ENCODE measurements at regions not wholly inside any gene's neighbourhood (a gene's known extent, or its start where the extent isn't known, plus 50 kb on each side); places are given as distances from the start of the nearest gene placed in this dataset.
"Not testable (repeated sequence)": the region's sequence is repeated elsewhere in the genome, so short reads cannot be mapped to it uniquely, and the experiment has no call there.

DNA sequence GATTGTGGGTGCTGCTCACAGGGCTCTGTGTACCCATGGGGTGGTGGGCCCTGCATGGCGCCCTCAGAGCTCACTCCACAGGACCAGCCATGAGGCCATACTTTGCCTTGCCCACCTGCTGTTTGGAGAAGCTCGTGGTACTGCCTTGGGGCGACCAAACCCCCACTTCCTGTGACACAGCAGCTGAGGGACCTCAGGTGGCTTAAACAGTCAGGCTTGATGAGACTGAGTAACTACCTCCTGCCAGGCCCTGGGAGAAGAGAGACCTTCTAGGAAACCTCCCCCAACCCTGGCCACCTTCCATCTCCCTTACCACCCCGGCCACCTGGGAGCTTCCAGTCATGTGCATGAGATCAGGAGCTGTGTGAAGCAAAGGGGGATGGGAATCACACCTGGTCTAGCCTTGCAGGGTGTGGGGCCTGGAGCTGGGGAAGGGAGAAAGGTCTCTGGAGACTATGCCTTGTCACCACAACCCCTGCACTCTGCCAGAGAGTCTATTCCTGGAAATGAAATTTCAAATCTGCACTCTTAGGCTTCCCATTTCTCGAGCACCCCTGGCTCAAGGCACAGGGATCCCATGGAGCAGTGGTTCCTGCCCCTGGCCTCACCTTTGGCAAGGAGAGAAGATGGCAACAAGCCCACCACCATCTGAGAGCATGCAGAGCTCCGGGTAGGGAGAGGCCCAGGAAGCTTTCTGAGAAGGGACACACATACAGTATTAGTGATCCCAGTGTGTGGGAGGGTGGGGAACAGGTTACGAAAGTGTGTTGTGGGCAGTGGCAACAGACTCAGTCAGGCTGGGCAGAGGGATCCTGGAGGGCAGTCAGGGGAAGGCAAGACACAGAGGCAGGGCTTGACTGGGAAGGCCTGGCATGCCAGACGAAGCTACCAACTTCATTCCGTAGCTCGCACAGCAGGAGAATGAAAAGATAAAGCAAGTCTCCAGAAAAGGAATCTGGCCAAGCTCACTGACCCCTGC lies 125.0 kb downstream of the URI1 start:
- DNase-seq (ENCODE audit: low spot score), result no peak

DNA sequence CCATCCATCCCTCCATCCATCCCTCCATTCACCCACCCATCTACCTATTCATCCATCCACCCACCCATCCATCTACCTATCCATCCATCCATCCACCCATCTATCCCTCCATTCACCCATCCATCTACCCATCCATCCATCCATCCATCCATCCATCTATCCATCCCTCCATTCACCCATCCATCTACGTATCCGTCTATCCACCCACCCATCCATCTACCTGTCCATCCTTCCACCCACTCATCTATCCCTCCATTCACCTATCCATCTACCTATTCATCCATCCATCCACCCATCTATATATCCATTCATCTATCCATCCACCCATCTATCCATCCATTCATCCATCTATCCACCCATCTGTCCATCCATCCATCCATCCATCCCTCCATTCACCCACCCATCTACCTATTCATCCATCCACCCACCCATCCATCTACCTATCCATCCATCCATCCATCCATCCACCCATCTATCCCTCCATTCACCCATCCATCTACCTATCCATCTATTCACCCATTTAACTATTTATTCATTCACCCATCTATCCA lies 126.0 kb downstream of the URI1 start:
- DNase-seq (ENCODE audit: low spot score), result not testable (repeated sequence)

DNA sequence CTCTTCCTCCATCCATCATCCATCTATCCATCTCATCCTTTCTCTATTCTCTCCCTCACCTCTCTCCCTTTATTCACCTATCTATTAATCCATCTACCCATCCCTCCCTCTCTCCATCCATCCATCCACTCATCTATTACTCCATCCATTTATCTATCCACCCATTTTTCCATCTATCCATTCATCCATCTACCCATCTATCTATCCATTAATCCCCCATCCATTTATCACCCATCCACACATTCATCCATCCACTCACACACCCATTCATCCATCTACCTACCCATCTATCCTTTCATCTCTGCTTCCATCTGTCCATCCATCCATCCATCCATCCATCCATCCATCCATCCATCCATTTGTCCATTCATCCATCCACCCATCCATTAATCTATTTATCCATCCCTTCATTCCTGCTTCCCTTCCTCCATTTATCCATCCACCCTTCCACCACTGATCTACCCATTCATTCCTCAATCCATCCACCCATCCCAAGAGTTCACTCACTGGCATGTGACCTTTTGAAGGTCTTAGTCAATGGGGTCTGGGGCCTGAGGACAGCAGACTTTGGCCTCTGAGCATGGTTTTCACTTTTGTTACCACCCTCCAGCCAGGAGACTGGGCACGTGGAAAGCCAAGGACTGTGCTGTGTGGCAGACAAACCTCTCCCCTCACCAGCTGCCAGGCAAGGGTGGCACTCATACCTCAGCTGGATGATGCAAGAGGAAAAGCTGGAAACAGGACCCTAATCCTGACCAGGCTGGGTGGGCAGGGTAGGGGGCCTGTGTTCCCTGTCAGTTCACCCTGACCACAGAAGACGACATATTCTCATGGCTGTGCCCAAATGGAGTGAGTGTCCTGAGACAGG lies 126.7 kb downstream of the URI1 start:
- no peak for DNase-seq (ENCODE audit: low spot score)

DNA sequence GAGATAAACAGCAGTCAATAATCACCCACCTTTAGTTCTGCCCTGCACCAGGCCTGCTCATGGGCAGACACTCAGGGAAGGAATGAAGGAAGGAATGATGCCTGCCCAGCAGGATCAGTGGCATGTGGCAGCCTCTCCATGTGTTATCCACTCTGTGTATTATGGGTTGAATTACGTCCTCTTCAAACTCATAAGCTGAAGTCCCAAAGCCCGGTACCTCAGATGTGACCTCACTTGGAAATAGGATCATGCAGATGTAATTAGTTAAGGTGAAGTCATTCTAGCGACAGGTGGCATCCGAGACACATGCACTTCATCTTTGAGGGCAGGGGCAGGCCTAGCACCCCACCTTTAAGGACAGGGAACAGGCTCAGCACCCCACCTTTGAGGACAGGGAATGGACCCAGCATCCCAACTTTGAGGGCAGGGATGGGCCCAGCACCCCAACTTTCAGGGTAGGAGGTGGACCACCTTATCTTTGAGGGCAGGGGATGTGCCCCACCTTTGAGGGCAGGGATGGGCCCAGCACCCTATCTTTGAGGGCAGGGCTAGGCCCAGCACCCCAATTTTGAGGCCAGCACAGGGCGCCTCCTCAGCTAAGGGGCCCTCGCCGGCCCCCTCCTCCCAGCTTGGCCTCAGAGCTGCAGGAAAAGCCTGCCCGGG lies 127.6 kb downstream of the URI1 start:
- no peak for DNase-seq (ENCODE audit: low spot score)

DNA sequence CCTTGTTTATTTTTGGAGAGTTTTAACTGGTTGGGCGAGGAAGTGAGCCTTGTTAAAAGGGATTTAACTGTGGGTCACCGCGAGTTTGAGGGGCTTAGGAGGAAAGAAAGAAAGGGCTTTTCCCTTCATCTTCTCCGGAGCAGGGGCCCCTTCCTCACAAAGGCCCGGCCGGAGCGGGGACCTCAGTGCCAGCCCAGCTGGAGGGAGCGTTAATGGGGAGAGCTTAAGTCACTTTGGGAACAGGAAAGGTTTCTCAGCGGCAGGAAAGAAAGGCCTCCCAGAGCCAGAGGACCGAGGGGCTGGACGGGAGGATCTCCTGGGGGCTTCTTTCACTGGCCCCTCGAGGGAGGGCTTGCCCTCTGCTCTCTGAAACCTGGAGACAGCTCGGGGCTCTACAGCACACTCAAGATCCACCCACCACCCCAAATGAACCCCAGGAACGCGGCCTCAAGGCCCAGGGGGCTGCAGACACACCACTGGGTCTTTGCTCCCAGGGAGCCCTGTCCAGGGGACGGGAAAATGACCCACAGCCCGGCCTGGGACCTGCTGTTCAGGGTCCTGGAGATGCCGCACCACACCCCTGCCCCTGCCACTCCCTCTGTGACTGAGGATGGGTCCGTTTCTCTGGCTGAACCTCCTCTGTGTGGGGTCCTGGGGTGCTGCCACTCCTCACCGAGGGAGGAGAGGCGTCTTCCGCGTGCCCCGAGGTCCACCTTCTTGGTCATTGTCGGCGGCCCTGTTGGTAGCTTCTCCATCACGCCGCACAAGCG lies 128.3 kb downstream of the URI1 start:
- no peak for DNase-seq (ENCODE audit: low spot score)

DNA sequence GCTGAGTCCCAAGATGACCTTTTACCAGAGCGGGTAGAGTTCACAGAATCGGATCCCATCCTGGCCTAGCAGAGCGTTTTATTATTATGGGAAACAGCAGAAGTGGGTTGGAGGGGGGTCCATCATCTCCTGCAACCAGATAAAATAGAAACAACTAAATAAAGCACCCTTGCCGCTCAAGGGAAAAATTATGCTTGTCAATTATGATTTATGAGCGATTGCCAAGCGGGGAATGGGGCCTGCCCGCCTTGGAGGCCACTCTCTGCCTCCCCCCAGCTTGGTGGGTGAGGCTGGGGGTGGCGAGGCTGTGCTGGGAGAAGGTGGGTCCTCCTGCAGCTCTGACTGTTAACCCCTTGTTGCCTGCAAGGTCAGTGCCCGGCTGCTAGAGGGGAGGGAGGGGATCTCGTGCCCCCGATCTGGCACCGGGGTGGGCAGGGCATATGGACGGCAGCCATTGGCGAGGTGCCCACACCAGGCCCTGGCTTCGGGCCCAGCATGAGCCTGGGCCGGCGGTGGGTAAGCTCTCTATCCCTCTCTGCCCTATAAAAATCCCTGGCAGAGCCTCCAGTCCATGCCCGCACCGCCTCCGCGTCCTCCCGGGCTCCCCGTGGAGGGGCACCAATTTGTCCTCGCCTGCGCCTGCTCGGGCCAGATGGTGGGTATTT lies 129.1 kb downstream of the URI1 start:
- no peak for DNase-seq (ENCODE audit: low spot score)

DNA sequence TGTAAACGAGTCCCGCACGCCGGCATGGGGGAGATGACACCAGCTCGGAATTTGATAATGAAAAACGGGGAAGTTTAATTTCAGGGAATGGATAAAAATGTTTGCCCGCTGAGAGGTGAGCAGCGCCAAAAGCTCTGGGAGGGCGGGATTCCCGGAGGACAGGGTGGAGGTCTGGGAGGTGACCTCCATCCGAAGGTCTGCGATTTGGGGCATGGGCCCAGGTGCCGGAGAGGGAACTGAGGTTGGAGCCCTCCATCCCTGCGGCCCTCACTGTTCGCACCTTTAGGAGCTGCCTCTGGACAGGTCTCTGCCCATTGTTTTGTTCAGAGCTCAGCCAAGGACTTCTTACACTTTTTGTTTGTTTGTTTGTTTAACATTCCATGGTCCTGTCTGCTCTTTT lies 129.8 kb downstream of the URI1 start:
- DNase-seq (ENCODE audit: low spot score), result no peak

DNA sequence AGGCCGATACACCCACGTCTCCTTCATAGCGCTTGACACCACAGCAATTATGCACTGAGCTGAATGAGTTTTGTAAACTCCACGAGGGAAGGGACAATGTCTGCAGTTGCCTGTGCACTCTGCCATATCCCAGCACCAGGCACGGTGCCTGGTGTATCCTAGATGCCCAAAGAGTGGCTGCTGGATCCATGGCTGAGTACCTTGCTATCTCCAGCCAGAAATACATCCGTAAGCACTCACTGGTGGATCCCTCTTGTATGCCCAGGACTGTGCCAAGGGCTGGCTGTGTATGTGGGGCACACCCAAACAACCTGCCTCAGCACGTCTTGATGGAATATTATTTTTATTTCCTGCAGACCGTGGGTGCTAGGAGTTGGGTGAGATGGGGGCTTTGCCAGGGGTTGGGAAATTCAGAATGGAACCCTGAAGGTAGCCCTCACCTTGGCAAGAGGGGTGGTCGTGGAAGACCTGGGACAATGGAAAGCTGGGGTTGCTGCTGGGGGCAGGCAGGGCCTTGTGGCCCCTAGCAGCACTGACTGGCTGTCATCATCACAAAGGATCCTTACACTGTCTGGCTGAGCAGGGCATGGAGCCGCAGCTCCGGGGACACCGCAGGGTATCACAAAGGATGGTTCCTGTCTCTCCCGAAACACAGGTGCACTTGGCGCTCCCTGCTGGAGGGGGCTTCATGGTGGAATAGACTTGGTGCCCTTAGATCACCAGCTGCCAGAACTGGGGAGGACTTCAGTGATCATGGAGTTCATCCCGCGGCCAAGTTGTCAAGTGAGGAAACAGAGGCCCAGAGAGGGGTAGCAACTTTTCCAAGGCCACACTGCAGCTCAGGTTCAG lies 131.3 kb downstream of the URI1 start:
- no peak for DNase-seq (ENCODE audit: low spot score)

DNA sequence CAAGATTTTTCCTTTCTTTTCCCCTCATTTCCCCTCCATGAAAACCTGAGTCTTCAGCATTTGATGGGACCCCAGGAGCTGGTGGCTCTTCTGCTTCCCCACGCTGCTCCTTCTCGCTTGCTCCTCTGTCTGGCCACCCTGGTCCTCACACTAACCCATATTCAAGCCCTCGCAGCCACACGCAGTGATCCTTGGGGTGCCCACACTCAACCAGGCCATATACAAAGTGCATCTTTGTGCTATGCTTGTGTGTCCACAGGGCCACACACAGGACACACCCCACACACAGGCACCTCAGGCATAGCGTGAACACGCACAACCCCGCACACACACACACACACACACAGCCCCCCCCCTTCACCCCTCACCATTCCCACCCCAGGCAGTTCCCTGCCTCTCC lies 132.1 kb downstream of the URI1 start:
- DNase-seq (ENCODE audit: low spot score), result no peak

DNA sequence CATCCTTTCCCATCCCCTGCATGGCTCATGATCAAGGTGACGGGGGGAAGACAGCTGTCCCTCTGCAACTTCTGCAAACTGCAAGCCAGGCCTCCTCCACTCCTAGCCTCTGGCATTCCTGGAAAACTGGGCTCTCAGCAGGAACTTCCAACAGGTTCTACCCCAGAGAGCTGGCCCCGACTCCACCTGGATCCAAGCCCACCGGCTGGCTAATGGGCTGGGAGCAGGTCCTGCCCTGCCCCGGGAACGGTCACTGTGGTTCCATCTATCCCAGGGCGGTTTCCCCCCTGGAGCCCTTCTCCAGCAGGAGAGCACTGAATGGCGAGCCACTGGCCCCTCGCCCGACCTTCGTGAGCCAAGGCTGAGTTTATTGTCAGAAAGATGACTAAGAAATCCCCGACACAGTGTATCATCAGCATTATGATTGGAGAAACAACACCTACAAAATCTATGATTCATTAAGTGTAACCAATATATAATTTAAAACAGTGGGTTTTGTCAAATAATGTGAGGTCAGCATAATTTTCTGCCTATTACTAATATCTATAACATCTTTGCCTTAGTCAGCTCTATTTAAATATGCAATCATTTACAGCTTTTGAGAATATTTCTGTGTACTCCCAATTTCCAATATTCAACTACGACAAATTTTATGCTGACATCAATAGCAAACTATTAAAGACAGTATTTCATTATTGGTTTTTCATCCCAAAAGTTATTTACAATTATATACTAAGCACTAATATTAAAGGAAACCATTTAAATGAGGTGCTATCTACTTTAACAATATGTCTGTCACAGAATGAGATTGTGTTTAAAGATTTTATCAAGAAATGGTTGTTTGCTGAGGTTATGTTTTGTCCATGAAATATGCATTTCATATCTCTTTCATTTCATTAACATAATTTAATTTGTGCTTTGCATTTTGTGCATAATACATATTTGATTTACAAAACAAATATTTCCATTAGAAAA lies 133.0 kb downstream of the URI1 start:
- no peak for DNase-seq (ENCODE audit: low spot score)

DNA sequence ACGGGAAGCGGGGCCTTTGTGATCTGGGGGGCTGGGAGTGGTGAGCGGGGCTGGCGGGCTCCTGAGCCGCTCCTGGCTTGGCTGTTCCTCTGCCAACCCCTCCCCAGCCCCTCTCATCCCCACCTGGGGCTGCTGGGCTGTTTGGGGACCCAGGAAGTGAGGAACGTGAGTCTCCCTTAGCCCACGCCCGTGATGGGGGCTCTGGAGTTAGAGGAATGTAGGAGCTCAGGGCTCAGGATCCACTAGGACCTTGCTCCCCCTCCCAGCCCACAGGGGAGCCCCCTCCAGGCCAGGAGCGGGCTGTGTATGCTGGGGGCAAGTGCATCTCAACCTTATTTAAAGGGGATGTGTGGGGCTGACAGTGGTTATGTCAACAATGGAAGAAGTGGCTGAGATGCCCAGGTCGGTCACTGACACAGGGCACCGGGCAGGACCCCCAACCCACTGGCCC lies 134.1 kb downstream of the URI1 start:
- DNase-seq (ENCODE audit: low spot score), result no peak

DNA sequence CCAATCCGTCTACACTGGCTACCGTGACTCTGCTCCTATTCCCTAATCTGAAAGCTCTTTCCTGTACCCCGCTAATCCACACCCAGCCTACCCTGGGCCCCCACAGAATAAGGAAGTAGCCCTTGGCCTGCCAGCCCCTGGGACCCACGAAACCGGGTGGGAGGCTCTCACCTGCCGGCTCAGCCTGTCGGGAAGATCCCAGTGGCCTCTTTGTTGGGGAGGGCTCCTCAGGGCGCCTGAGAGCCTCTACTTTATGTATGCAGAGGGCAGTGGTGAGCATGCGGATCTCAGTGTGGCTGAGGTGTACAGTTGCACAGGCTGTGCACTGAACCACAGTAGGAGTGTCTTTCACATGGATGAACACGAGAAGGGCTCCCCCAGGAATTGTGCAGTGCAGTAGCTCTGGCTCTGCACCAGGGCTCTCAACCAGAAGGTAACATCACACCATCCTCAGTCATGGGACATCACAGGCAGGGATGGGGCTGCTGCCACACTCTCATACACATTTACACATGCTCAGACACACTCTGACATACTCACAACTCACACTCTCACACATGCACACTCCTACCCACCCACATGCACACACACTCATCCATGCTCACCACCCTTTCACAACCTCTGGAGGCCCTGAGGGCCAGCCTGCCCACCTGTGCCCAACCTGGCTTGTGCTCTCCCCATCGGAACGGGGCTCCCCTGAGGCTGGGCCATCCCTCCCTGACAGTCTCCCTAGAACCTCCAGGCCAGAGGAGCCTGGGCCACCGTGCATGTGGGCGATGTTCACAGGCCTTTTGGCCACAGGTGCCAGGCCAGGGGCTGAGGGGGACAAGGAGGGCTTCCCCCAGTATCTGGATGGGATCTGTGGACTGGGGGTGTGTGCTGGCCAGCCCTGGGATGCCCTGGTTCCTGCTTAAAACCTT lies 135.0 kb downstream of the URI1 start:
- DNase-seq (ENCODE audit: low spot score), result no peak

DNA sequence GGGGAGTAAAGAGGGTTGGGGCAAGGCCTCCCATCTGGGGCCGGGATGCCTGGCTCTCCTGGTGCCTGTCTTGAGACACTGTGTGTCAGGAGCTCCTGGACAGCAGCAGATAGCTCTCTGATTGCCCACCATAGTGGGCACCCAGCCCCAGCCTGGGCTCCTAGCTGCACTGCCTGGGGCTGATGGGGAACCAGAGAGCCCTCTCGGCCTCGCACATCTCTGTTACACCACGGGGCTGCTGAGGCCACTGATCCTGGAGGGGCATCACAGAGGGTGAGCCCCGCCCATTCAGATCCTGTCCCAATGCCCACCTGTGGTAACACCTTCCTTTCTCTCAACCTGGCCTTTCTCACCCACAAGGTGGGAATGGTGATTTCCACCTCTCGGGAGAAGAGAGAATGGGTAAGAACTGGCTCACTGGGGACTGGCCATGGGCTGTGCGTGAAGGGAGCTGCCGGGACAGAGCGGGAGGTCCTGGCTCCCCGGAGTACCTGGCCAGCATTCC lies 135.9 kb downstream of the URI1 start:
- DNase-seq (ENCODE audit: low spot score), result no peak

DNA sequence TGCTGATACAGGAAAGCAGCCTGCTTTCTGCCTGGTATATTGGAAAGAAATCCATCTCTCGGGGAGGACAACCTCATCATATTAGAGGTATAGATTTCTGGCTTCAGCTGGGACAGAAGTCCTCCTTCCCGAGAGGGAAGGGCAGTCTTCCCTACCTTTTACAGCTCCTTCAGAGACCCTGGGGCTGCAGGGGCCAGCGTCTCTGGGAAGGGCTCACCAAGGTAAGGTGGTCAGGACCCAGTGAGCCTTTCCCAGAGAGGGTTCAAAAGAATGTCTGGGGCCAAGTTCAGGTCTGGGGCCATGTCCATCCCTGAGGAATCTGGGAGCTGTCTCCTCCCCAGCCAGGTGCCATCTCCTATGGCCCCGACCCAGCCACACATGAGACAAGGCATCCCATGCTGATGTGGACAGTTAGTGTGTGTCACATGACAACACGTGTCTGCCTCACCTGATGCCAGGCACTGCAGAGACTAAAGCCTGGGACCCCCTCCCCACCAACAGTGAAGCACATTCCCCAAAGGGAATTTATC lies 136.4 kb downstream of the URI1 start:
- no peak for DNase-seq (ENCODE audit: low spot score)

DNA sequence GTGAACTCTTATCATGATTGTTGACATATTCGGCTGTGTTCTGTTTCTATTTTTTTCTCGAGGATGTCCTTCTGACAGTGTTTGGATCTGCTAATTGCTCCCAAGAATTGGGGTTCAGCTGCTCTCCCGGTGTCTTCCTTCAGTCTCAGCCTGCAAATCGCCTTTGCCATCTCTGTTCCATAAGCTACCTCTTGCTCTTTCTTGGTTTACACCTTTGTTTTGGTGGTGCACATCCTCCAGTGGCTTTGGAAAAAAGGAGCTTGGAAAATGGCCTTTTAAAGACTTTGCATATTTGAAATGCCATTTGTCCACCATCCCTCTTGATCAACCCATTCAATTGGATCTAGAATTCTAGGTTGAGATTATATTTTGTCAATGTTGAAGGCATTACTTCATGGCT lies 137.2 kb downstream of the URI1 start:
- no peak for DNase-seq (ENCODE audit: low spot score)

DNA sequence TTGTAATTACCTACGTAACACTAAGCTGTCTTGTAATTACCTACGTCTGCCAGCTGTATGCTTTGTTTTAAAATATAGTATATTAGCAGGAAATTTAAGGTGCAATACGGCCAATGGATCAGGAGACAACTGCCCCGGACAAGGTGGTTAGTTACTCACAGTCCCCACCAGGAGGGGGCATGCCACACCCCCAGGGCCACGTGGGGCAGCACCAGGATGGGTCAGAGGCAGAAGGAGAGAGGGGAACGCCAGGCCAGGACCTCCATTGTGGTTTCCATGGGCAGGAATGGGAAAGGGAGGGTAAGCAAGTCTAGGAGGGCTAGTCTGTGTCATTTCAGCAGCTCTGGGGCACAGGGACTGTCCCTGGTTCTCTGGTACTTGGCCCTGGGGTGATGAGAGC lies 140.1 kb downstream of the URI1 start:
- no peak for DNase-seq (ENCODE audit: low spot score)

DNA sequence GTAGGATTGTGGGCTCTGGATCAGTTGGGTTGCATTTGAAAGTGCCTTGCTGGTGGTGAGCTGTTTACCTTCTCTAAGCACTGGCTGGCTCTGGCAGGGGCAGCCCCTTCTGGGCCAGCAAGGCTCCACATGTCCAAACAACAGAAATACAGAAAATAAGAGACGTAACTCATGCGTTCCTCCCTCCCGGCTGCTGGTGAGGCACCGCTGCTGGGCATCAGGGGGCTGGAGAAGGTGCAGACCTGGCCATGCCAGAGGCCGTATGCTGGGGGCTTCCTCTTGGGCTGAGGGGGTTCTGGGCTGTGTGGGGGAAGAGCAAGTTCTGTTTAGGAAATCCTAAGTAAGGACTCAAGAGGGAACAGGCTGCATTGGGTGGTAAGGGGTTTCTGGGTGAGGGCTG lies 140.6 kb downstream of the URI1 start:
- DNase-seq (ENCODE audit: low spot score), result no peak
